HEK293 (cell line): ENCODE measurements at regions not wholly inside any gene's neighbourhood (a gene's known extent, or its start where the extent isn't known, plus 50 kb on each side); places are given as distances from the start of the nearest gene placed in this dataset.

Experiments used
- CTCF ChIA-PET: fragments of 350-600 bp; formaldehyde crosslinking; extraction: SDS; loops from one replicate; lab custom pipeline; 2021; ENCODE audit warnings: antibody characterized with exemption; lab: Yijun Ruan, JAX
- POLR2A ChIA-PET: fragments of 300-600 bp; formaldehyde crosslinking; extraction: SDS; loops from one replicate; lab custom pipeline; 2020; ENCODE audit warnings: antibody characterized with exemption, inconsistent platforms; lab: Yijun Ruan, JAX
- H3K27ac ChIP-seq: fragments of 200-500 bp; sonication (Bioruptor generic); 2 replicates; pipeline ENCODE4 v1.5.1; 2014; ENCODE audit warnings: low read depth, low read length, control low read depth, inconsistent platforms; ENCODE audit errors: extremely low read depth
- H3K36me3 ChIP-seq, 2 experiments: fragments of 200-500 bp in 1 of 2; sonication (Bioruptor generic) in 1 of 2; 1 replicate in 1 of 2; 2 replicates in 1 of 2; pipeline ENCODE4 v1.5.1; 2014 to 2017; ENCODE audit warnings: inconsistent platforms in 2 of 2, low read length in 2 of 2; ENCODE audit not compliant: control insufficient read depth in 2 of 2, insufficient read depth in 1 of 2
- H3K4me1 ChIP-seq: fragments of 200-500 bp; sonication (Bioruptor generic); 2 replicates; pipeline ENCODE4 v1.5.1; 2014; ENCODE audit warnings: mild to moderate bottlenecking, low read length, inconsistent platforms; ENCODE audit not compliant: control insufficient read depth, insufficient read depth
- H3K4me3 ChIP-seq: 2 replicates; pipeline ENCODE4 v1.5.1; 2011; ENCODE audit warnings: low read depth, mild to moderate bottlenecking, control low read depth, low read length, moderate library complexity
- H3K9me3 ChIP-seq: fragments of 200-500 bp; sonication (Bioruptor generic); 2 replicates; pipeline ENCODE4 v1.5.1; 2014; ENCODE audit warnings: low read depth, low read length, inconsistent platforms; ENCODE audit not compliant: control insufficient read depth, insufficient read depth
- KLF7 ChIP-seq: fragments of 450-650 bp; formaldehyde crosslinking; IDR thresholded peaks from 2 replicates; pipeline ENCODE4 v1.5.1; 2016; ENCODE audit warnings: missing biosample characterization, missing genetic modification characterization, borderline replicate concordance
- MYNN ChIP-seq: fragments of 450-650 bp; formaldehyde crosslinking; IDR thresholded peaks from 2 replicates; pipeline ENCODE4 v1.5.1; 2016; ENCODE audit warnings: missing biosample characterization, missing genetic modification characterization, borderline replicate concordance
- SP3 ChIP-seq: fragments of 450-650 bp; formaldehyde crosslinking; IDR thresholded peaks from 2 replicates; pipeline ENCODE4 v1.5.1; 2016; ENCODE audit warnings: missing biosample characterization, missing genetic modification characterization
- ZNF169 ChIP-seq: fragments of 450-650 bp; formaldehyde crosslinking; IDR thresholded peaks from 2 replicates; pipeline ENCODE4 v1.5.1; 2016; ENCODE audit warnings: missing biosample characterization, missing genetic modification characterization
- ZNF2 ChIP-seq: fragments of 450-650 bp; formaldehyde crosslinking; IDR thresholded peaks from 2 replicates; pipeline ENCODE4 v1.5.1; 2016; ENCODE audit warnings: missing biosample characterization, missing genetic modification characterization
- ZNF214 ChIP-seq: fragments of 450-650 bp; formaldehyde crosslinking; IDR thresholded peaks from 2 replicates; pipeline ENCODE4 v1.5.1; 2017; ENCODE audit warnings: missing biosample characterization, mild to moderate bottlenecking, missing genetic modification characterization, borderline replicate concordance
- ZNF335 ChIP-seq: fragments of 450-650 bp; formaldehyde crosslinking; conservative IDR thresholded peaks from 2 replicates; pipeline ENCODE4 v1.5.1; 2016; ENCODE audit warnings: missing biosample characterization, missing genetic modification characterization
- ZNF37A ChIP-seq: fragments of 450-650 bp; IDR thresholded peaks from 2 replicates; pipeline ENCODE4 v1.5.1; 2018; ENCODE audit warnings: missing biosample characterization, missing genetic modification characterization
- ZNF426 ChIP-seq: fragments of 450-650 bp; formaldehyde crosslinking; IDR thresholded peaks from 2 replicates; pipeline ENCODE4 v1.5.1; 2017; ENCODE audit warnings: missing biosample characterization, missing genetic modification characterization, mild to moderate bottlenecking, inconsistent platforms, moderate library complexity
- ZNF544 ChIP-seq: fragments of 450-650 bp; formaldehyde crosslinking; IDR thresholded peaks from 2 replicates; pipeline ENCODE4 v1.5.0; 2017; ENCODE audit warnings: missing biosample characterization, missing genetic modification characterization
- ZNF596 ChIP-seq: fragments of 450-650 bp; IDR thresholded peaks from 2 replicates; pipeline ENCODE4 v1.5.0; 2018; ENCODE audit warnings: missing biosample characterization, mild to moderate bottlenecking, missing genetic modification characterization, moderate library complexity
- ZXDB ChIP-seq: fragments of 450-650 bp; formaldehyde crosslinking; IDR thresholded peaks from 2 replicates; pipeline ENCODE4 v1.5.1; 2016; ENCODE audit warnings: missing biosample characterization, missing genetic modification characterization
- TF ChIP-seq, protein P1 (sequence below): fragments of 450-650 bp; formaldehyde crosslinking; IDR thresholded peaks from 2 replicates; pipeline ENCODE4 v1.5.1; 2016; ENCODE audit warnings: missing biosample characterization, missing genetic modification characterization
- TF ChIP-seq, protein P2 (sequence below): fragments of 450-650 bp; formaldehyde crosslinking; IDR thresholded peaks from 2 replicates; pipeline ENCODE4 v1.5.1; 2016; ENCODE audit warnings: missing biosample characterization, missing genetic modification characterization
- TF ChIP-seq, protein P3 (sequence below): fragments of 450-650 bp; formaldehyde crosslinking; IDR thresholded peaks from 2 replicates; pipeline ENCODE4 v1.5.1; 2017; ENCODE audit warnings: missing biosample characterization, mild to moderate bottlenecking, missing genetic modification characterization, moderate library complexity
- TF ChIP-seq, protein P4 (sequence below): fragments of 450-650 bp; formaldehyde crosslinking; IDR thresholded peaks from 2 replicates; pipeline ENCODE4 v1.5.1; 2017; ENCODE audit warnings: missing biosample characterization, missing genetic modification characterization

DNA sequence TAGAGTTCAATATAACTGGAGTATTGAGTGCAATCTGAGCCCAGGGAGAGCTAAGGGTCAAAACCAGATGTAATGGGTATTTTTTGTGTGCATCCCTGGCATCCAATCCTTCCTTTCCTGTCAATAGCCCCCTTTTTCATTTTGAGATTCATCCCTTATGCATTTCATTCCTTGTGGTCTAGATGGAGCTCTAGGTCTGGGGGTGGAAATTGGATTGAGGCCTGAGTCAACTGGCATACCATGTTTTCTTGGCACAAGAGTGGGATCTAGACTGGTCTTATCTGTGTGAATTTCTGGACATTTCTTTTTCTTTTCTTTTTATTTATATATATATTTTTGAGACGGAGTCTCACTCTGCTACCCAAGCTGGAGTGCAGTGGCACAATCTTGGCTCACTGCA lies 67.3 kb upstream of the RAB3GAP2 start:
- TF ChIP-seq KLF7 (tag by site-specific recombination) = no peak
- TF ChIP-seq, protein P1, sequence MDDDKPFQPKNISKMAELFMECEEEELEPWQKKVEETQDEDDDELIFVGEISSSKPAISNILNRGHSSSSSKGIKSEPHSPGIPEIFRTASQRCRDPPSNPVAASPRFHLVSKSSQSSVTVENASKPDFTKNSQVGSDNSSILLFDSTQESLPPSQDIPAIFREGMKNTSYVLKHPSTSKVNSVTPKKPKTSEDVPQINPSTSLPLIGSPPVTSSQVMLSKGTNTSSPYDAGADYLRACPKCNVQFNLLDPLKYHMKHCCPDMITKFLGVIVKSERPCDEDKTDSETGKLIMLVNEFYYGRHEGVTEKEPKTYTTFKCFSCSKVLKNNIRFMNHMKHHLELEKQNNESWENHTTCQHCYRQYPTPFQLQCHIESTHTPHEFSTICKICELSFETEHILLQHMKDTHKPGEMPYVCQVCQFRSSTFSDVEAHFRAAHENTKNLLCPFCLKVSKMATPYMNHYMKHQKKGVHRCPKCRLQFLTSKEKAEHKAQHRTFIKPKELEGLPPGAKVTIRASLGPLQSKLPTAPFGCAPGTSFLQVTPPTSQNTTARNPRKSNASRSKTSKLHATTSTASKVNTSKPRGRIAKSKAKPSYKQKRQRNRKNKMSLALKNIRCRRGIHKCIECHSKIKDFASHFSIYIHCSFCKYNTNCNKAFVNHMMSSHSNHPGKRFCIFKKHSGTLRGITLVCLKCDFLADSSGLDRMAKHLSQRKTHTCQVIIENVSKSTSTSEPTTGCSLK (tag by site-specific recombination) = no peak
- H3K4me3 ChIP-seq = no peak overlapping the region
- no peak overlapping the region for H3K27ac ChIP-seq
- ChIA-PET POLR2A (no interaction called here), CTCF (interaction anchor here (0.6 to 1.0 kb wide), 2 partner anchors 398 to 409 kb away, joined by 3 to 4 read pairs; partner anchors contain the start of gene MTARC2)
- no peaks in the 10 kb centered on the region; the same call in 1 of the 2 replicates for H3K4me1 ChIP-seq
- no peaks in the 10 kb centered on the region for H3K9me3 ChIP-seq
- no peaks in the 10 kb centered on the region for H3K36me3 ChIP-seq

DNA sequence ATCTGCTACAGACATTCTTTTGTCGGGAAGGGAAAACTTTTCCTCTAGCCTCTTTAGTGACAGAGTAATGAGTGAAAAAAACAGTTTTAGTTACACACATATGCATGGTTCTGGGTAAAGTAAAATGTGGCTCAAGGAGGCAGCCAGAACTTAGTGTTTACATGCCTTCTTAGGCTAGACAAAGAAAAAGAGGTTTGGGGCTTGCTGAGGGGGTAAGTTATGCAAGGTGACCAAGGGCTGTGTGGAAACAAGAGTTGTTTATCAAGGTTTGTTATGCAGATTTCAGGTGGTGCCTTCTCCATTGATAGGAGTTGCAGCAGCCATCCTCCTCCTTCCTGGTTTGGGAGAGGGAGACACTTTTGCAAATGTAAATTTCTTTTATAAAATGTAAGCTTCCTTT lies 66.5 kb upstream of the RAB3GAP2 start:
- ChIA-PET CTCF (interaction anchor here (1.0 kb wide), 1 partner anchor 399 kb away, joined by 4 read pairs; no protein-coding TSS in a partner anchor), POLR2A (no interaction called here)
- no peak overlapping the region for H3K4me3 ChIP-seq

DNA sequence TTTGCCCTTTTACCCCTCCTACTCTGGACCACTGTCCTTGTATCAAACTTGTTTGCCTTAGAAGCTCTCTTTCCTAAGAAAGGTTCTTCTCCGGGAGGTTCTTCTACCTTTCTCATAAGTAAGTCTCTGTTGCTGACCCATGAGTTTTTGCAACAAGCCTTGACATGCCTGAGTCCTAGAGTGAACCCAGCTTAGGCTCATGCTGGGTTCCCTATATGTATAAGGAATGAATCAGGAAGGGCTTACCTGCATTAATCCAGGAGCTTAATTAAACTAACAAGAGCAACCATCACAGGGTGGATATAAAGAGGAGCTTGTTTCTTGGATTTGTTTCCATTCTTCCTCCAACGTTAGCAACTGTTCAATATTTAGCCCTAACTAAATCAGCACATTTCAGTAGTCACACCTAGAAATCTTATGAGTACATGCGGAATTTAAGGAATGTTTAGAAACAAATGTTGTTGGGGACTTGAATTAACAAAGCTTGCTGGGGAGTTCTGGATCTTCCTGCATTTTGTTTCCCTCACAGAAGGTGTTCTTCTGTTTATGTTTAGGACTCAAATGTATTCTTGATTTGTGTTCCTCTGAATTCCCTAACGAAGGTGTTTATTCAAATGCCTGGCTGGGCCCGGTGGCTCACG lies 64.3 kb upstream of the RAB3GAP2 start:
- TF ChIP-seq ZXDB = no peak
- TF ChIP-seq, protein P2, sequence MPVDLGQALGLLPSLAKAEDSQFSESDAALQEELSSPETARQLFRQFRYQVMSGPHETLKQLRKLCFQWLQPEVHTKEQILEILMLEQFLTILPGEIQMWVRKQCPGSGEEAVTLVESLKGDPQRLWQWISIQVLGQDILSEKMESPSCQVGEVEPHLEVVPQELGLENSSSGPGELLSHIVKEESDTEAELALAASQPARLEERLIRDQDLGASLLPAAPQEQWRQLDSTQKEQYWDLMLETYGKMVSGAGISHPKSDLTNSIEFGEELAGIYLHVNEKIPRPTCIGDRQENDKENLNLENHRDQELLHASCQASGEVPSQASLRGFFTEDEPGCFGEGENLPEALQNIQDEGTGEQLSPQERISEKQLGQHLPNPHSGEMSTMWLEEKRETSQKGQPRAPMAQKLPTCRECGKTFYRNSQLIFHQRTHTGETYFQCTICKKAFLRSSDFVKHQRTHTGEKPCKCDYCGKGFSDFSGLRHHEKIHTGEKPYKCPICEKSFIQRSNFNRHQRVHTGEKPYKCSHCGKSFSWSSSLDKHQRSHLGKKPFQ = no peak
- TF ChIP-seq ZNF596 = no peak
- no peak for TF ChIP-seq ZNF2
- TF ChIP-seq, protein P3, sequence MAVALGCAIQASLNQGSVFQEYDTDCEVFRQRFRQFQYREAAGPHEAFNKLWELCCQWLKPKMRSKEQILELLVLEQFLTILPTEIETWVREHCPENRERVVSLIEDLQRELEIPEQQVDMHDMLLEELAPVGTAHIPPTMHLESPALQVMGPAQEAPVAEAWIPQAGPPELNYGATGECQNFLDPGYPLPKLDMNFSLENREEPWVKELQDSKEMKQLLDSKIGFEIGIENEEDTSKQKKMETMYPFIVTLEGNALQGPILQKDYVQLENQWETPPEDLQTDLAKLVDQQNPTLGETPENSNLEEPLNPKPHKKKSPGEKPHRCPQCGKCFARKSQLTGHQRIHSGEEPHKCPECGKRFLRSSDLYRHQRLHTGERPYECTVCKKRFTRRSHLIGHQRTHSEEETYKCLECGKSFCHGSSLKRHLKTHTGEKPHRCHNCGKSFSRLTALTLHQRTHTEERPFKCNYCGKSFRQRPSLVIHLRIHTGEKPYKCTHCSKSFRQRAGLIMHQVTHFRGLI (tag by site-specific recombination) = no peak
- no peak for TF ChIP-seq ZNF37A (tag by site-specific recombination)
- TF ChIP-seq SP3 (tag by site-specific recombination) = no peak
- ChIA-PET CTCF (interaction anchor here (0.5 to 1.1 kb wide), 6 partner anchors 8 to 467 kb away, joined by 3 to 5 read pairs (median 4); no protein-coding TSS in a partner anchor), POLR2A (no interaction called here)
- H3K9me3 ChIP-seq = no peaks in the 10 kb centered on the region
- H3K4me1 ChIP-seq = no peaks in the 10 kb centered on the region; the same call in 1 of the 2 replicates
- no peak overlapping the region for H3K4me3 ChIP-seq
- no peak overlapping the region for H3K27ac ChIP-seq
- no peaks in the 10 kb centered on the region for H3K36me3 ChIP-seq

More for the DNA sequence above, 66.5 kb upstream of the RAB3GAP2 start:
- Histone ChIP-seq H3K36me3 (no peaks in the 10 kb centered on the region), H3K9me3 (no peaks in the 10 kb centered on the region), H3K27ac (no peak overlapping the region), H3K4me1 (no peaks in the 10 kb centered on the region; the same call in 1 of the 2 replicates)
- TF ChIP-seq, protein P3 (tag by site-specific recombination) = no peak
- TF ChIP-seq ZNF335 (tag by site-specific recombination) (no peak), ZNF426 (tag by site-specific recombination) (no peak), ZNF214 (tag by site-specific recombination) (no peak), ZNF169 (no peak), MYNN (tag by site-specific recombination) (no peak), ZNF544 (no peak)
- TF ChIP-seq, protein P4, sequence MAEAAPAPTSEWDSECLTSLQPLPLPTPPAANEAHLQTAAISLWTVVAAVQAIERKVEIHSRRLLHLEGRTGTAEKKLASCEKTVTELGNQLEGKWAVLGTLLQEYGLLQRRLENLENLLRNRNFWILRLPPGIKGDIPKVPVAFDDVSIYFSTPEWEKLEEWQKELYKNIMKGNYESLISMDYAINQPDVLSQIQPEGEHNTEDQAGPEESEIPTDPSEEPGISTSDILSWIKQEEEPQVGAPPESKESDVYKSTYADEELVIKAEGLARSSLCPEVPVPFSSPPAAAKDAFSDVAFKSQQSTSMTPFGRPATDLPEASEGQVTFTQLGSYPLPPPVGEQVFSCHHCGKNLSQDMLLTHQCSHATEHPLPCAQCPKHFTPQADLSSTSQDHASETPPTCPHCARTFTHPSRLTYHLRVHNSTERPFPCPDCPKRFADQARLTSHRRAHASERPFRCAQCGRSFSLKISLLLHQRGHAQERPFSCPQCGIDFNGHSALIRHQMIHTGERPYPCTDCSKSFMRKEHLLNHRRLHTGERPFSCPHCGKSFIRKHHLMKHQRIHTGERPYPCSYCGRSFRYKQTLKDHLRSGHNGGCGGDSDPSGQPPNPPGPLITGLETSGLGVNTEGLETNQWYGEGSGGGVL = no peak
